B cell (primary cell): ENCODE measurements at regions not wholly inside any gene's neighbourhood (a gene's known extent, or its start where the extent isn't known, plus 50 kb on each side); places are given as distances from the start of the nearest gene placed in this dataset.

ENCODE experiments used
- ATAC-seq: fragments of 200-7000 bp; cut with Tn5 transposase; one replicate; pipeline ENCODE4 v1.10.0; 2021; ENCODE audit warnings: low read depth, mild to moderate bottlenecking, moderate number of reproducible peaks, moderate library complexity
- CTCF ChIA-PET: fragments of 350-600 bp; sonication (Branson Sonifier 250); formaldehyde crosslinking; loops from one replicate; lab custom pipeline; 2021; ENCODE audit warnings: antibody characterized with exemption, inconsistent platforms; lab: Charles Lee
- POLR2A ChIA-PET: fragments of 350-600 bp; sonication (Branson Sonifier 250); formaldehyde crosslinking; loops from one replicate; lab custom pipeline; 2021; ENCODE audit warnings: antibody characterized with exemption; lab: Charles Lee
- DNase-seq: peaks from one replicate; pipeline ENCODE4 v3.0.0; 2013
- H2AFZ ChIP-seq: 2 replicates; pipeline ENCODE4 v1.6.1; 2012; ENCODE audit warnings: mild to moderate bottlenecking, low read depth, low read length; ENCODE audit not compliant: insufficient read depth, poor library complexity, severe bottlenecking
- H3K27ac ChIP-seq, 2 donors: 1 replicate in 1 of 2; 2 replicates in 1 of 2; pipeline ENCODE4 v1.5.1; 2012 to 2013; ENCODE audit warnings: low read length in 2 of 2, mild to moderate bottlenecking in 2 of 2, moderate library complexity in 1 of 2
- H3K27me3 ChIP-seq, 4 experiments: fragments of 200-600 bp in 1 of 4; sonication (generic) in 1 of 4; replicated peaks in 1 of 4; 1 replicate in 2 of 4; 2 replicates in 2 of 4; pipeline versions ENCODE4 v1.6.1 to v1.7.0; 2013 to 2016; ENCODE audit warnings: low read length in 3 of 4, mild to moderate bottlenecking in 2 of 4, mixed read lengths in 1 of 4, moderate library complexity in 1 of 4; ENCODE audit not compliant: insufficient read depth in 4 of 4, control insufficient read depth in 3 of 4; ENCODE audit errors: control extremely low read depth in 1 of 4
- H3K36me3 ChIP-seq, 2 experiments: replicated peaks in 1 of 2; 1 replicate in 1 of 2; 2 replicates in 1 of 2; pipeline versions ENCODE4 v1.6.1 to v1.7.1; 2013; ENCODE audit warnings: low read length in 1 of 2; ENCODE audit not compliant: insufficient read depth in 2 of 2, control insufficient read depth in 1 of 2; ENCODE audit errors: control extremely low read depth in 1 of 2, extremely low read depth in 1 of 2
- H3K4me1 ChIP-seq, 2 donors: fragments of 200-600 bp in 1 of 2; sonication (generic) in 1 of 2; 1 replicate in 1 of 2; 2 replicates in 1 of 2; pipeline versions ENCODE4 v1.5.1 to v1.6.1; 2013 to 2017; ENCODE audit warnings: low read length in 2 of 2; ENCODE audit not compliant: control insufficient read depth in 2 of 2, insufficient read depth in 2 of 2
- H3K4me2 ChIP-seq: replicated peaks from 2 replicates; pipeline ENCODE3; 2012; ENCODE audit warnings: mild to moderate bottlenecking, low read depth, low read length; ENCODE audit not compliant: poor library complexity, severe bottlenecking
- H3K4me3 ChIP-seq, 5 experiments: fragments of 200-600 bp in 1 of 5; sonication (generic) in 1 of 5; 1 replicate in 3 of 5; 2 replicates in 2 of 5; pipeline versions ENCODE4 v1.5.1 to v1.7.0; 2011 to 2016; ENCODE audit warnings: low read length in 4 of 5, mild to moderate bottlenecking in 4 of 5, low read depth in 2 of 5, control low read depth in 1 of 5, moderate library complexity in 1 of 5; ENCODE audit not compliant: insufficient read depth in 1 of 5; ENCODE audit errors: control extremely low read depth in 1 of 5, extremely low read depth in 1 of 5
- H3K79me2 ChIP-seq: fragments of 200-600 bp; sonication (generic); one replicate; pipeline ENCODE4 v1.6.0; 2016; ENCODE audit warnings: low read length; ENCODE audit not compliant: control insufficient read depth, insufficient read depth
- H3K9ac ChIP-seq: fragments of 200-600 bp; sonication (generic); 2 replicates; pipeline ENCODE4 v1.6.1; 2017; ENCODE audit warnings: mild to moderate bottlenecking, low read length, moderate library complexity
- H3K9me3 ChIP-seq, 3 donors: one replicate each; pipeline versions ENCODE4 v1.6.1 to v1.7.1; 2013; ENCODE audit warnings: low read length in 2 of 3; ENCODE audit not compliant: control insufficient read depth in 2 of 3, insufficient read depth in 1 of 3; ENCODE audit errors: control extremely low read depth in 1 of 3
- H4K20me1 ChIP-seq: 2 replicates; pipeline ENCODE4 v1.6.0; 2012; ENCODE audit warnings: mild to moderate bottlenecking, low read length; ENCODE audit not compliant: insufficient read depth, control insufficient read depth, poor library complexity, severe bottlenecking
- H3K27ac Mint-ChIP-seq: one replicate; pipeline ENCODE4 v1.8.0; 2021; ENCODE audit warnings: mixed read lengths
- H3K27me3 Mint-ChIP-seq: one replicate; pipeline ENCODE4 v1.8.0; 2021; ENCODE audit warnings: mixed read lengths
- H3K4me1 Mint-ChIP-seq: one replicate; pipeline ENCODE4 v1.8.0; 2021; ENCODE audit warnings: mixed read lengths
- H3K4me3 Mint-ChIP-seq: one replicate; pipeline ENCODE4 v1.8.0; 2021; ENCODE audit warnings: mixed read lengths
- H3K9me3 Mint-ChIP-seq: one replicate; pipeline ENCODE4 v1.8.0; 2022; ENCODE audit warnings: mixed read lengths; ENCODE audit not compliant: insufficient read depth
- CTCF ChIP-seq: fragments of 200-600 bp; IDR thresholded peaks from one replicate; pipeline ENCODE4 v1.8.0; 2022; ENCODE audit warnings: antibody characterized with exemption, mild to moderate bottlenecking
- EZH2 ChIP-seq: IDR thresholded peaks from 2 replicates; pipeline ENCODE4 v1.6.1; 2012; ENCODE audit warnings: borderline replicate concordance, low read depth, mild to moderate bottlenecking, moderate library complexity, low read length; ENCODE audit not compliant: insufficient read depth, poor library complexity, severe bottlenecking
- WGBS: methylation state at CpG from one replicate; pipeline ENCODE4 v1.1.5; 2013; ENCODE audit warnings: missing lambda C conversion rate; ENCODE audit not compliant: insufficient coverage; 5-methylcytosine and 5-hydroxymethylcytosine counted together
- intact Hi-C: fragments of 100-400 bp; cut with micrococcal nuclease; formaldehyde crosslinking; loops from one replicate; pipeline ENCODE4 v1.10.0; 2022

GRCh38 chr20:48465271-48465670, 362.5 kb downstream of the PREX1 start:
- H3K9me3 ChIP-seq, result peaks cover 0 to 5% (median 0%) of the 10 kb centered on the region in 3 donors
- no peaks in the 10 kb centered on the region for H4K20me1 ChIP-seq
- DNase-seq (no peak), ATAC-seq (no peak)
- intact Hi-C loops, result no loop called here
- POLR2A ChIA-PET, result no interaction called here
- peaks cover 0 to 8% of the 10 kb centered on the region in 2 donors for H3K4me1 ChIP-seq
- H3K9ac ChIP-seq, result no peak overlapping the region
- H3K79me2 ChIP-seq, result no peaks in the 10 kb centered on the region
- H3K9me3 Mint-ChIP-seq, result no peaks in the 10 kb centered on the region
- CTCF ChIA-PET, result no interaction called here
- no peak overlapping the region for H2AFZ ChIP-seq
- H3K27ac Mint-ChIP-seq, result no peak overlapping the region
- peaks cover 0 to 6% (median 0%) of the 10 kb centered on the region in 4 experiments for H3K27me3 ChIP-seq
- H3K4me1 Mint-ChIP-seq, result peaks cover 16% of the 10 kb centered on the region
- no peak overlapping the region for H3K4me3 ChIP-seq
- no peak overlapping the region for H3K27ac ChIP-seq
- no peak overlapping the region for H3K4me3 Mint-ChIP-seq
- no peak for TF ChIP-seq CTCF
- TF ChIP-seq EZH2, result no peak
- 94% methylated on average over 3 of the region's 4 CpGs for WGBS
- no peaks in the 10 kb centered on the region for H3K36me3 ChIP-seq
- peaks cover 12% of the 10 kb centered on the region for H3K27me3 Mint-ChIP-seq
- H3K4me2 ChIP-seq, result no peak overlapping the region

DNA sequence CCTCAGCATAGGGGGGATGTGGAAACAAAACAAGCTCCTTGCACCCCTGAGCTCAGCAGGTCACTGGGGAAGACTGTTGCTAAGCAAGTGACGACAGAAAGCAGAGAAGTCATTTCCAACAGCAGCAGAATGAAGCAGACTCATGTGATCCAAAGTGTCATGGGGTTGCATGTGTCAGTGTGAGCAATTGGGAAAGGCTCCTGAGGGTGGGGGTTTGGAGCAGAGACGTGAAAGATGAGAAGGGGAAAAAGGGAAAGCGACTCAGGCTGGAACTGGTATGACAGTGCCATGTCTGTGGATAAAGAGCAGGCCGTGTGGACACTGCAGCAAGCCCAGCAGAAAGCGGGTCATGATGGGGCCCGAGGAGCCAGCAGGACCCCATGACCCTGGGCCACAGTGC, 363.9 kb downstream of the PREX1 start:
- no peaks in the 10 kb centered on the region for H3K9me3 Mint-ChIP-seq
- H3K4me3 ChIP-seq, result no peak overlapping the region
- intact Hi-C loops, result no loop called here
- no peaks in the 10 kb centered on the region for H4K20me1 ChIP-seq
- no peak for ATAC-seq
- no peak overlapping the region for H3K4me3 Mint-ChIP-seq
- peaks cover 0 to 6% (median 0%) of the 10 kb centered on the region in 4 experiments for H3K27me3 ChIP-seq
- no peak for TF ChIP-seq CTCF
- no peak for TF ChIP-seq EZH2
- no peaks in the 10 kb centered on the region for H3K79me2 ChIP-seq
- no peak overlapping the region for H3K9ac ChIP-seq
- peaks cover 0 to 8% of the 10 kb centered on the region in 2 donors for H3K4me1 ChIP-seq
- H3K36me3 ChIP-seq, result no peaks in the 10 kb centered on the region
- no peak for DNase-seq
- peaks cover 12% of the 10 kb centered on the region for H3K27me3 Mint-ChIP-seq
- 88% methylated on average over 6 of the region's 6 CpGs for WGBS
- peaks cover 16% of the 10 kb centered on the region for H3K4me1 Mint-ChIP-seq
- H3K4me2 ChIP-seq, result no peak overlapping the region
- no peak overlapping the region for H3K27ac Mint-ChIP-seq
- no peak overlapping the region for H3K27ac ChIP-seq
- ChIA-PET CTCF (no interaction called here), POLR2A (no interaction called here)
- H3K9me3 ChIP-seq, result peaks cover 0 to 5% (median 0%) of the 10 kb centered on the region in 3 donors
- H2AFZ ChIP-seq, result no peak overlapping the region
